ENCODE measurements at regions not wholly inside any gene's neighbourhood (a gene's known extent, or its start where the extent isn't known, plus 50 kb on each side); places are given as distances from the start of the nearest gene placed in this dataset.

- no peak for DNase-seq (ENCODE audit: low read depth in 2 of 2)
- no peak overlapping the region for H3K4me3 ChIP-seq (replicated peaks in 1 of 2; ENCODE audit: low read depth in 2 of 2, low read length in 2 of 2)
- no peak for TF ChIP-seq CTCF (IDR thresholded peaks at IDR 0.05; ENCODE audit: low read depth, low read length)
These were observed 88.0 kb upstream of the GPC1 start for GRCh38 chr2:240347373-240347940.

- no peak for TF ChIP-seq CTCF (IDR thresholded peaks at IDR 0.05; ENCODE audit: low read depth, low read length)
- DNase-seq (ENCODE audit: low read depth in 2 of 2), result no peak
- no peak overlapping the region for H3K4me3 ChIP-seq (replicated peaks in 1 of 2; ENCODE audit: low read depth in 2 of 2, low read length in 2 of 2)
These were observed 87.4 kb upstream of the GPC1 start for GRCh38 chr2:240347949-240348500.

GRCh38 chr2:240348522-240348921, 86.9 kb upstream of the GPC1 start:
- H3K4me3 ChIP-seq (replicated peaks in 1 of 2; ENCODE audit: low read depth in 2 of 2, low read length in 2 of 2), result no peak overlapping the region
- TF ChIP-seq CTCF (IDR thresholded peaks at IDR 0.05; ENCODE audit: low read depth, low read length), result no peak
- DNase-seq (ENCODE audit: low read depth in 2 of 2), result no peak

DNA sequence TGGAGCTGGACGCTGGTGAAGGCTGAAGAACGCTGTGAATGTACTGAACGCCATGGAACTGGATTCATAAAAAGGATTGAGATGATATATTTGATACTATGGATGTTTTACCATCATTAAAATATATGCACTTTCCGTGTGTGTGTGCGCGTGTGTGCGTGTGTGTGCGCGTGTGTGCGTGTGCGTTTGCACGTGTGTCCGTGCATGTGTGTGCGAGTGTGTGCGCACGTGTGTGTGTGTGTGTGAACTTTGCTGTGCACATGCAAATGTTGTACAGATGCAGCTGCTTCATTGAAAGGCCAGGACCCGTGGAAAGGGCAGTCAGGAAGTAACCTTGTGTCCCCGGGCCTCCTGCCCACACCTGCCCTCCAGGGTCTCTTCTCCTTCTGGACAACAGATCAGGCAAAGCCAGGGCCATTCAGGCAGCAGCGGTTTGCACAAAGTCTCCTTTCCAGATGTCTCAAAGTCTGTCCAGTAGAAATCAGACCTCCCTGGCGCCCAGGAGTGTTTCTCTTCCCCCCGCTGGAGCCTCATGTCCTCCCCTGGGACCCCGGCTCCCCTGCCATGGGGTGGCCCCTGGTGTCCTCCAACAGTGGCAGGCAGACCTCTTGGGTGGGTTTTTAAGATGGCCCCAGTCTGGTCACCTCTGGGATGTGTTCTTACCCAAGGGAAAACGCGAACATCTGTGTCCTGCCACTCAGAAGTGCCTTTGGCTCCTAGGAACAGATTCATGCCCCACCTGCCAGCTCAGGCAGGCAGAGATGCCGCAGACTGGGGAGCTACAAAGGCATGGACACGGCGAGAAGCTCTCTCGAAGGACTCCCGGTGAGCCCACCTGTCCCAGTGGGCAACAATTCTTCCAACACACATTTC, 86.1 kb upstream of the GPC1 start:
- H3K4me3 ChIP-seq (replicated peaks in 1 of 2; ENCODE audit: low read depth in 2 of 2, low read length in 2 of 2), result no peak overlapping the region
- TF ChIP-seq CTCF (IDR thresholded peaks at IDR 0.05; ENCODE audit: low read depth, low read length), result no peak
- no peak for DNase-seq (ENCODE audit: low read depth in 2 of 2)

DNA sequence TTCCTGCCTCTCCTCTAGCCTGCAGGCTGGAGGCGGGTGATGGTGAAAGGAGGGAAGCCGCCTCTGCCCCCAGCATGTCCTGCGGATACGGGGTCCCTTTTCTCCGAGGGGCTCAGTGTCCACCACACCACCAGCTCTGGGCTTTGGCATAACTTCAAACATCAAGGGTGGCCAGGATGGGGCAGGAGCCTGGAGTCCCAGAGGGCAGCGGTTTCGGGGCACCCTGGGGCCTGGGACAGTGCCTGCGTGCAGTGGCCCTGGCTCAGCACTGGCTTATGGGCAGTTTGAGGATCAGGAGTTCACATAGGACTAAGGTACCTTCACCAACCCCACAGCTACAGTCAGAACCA, 85.5 kb upstream of the GPC1 start:
- no peak for DNase-seq (ENCODE audit: low read depth in 2 of 2)
- H3K4me3 ChIP-seq (replicated peaks in 1 of 2; ENCODE audit: low read depth in 2 of 2, low read length in 2 of 2), result no peak overlapping the region
- no peak for TF ChIP-seq CTCF (IDR thresholded peaks at IDR 0.05; ENCODE audit: low read depth, low read length)

DNA sequence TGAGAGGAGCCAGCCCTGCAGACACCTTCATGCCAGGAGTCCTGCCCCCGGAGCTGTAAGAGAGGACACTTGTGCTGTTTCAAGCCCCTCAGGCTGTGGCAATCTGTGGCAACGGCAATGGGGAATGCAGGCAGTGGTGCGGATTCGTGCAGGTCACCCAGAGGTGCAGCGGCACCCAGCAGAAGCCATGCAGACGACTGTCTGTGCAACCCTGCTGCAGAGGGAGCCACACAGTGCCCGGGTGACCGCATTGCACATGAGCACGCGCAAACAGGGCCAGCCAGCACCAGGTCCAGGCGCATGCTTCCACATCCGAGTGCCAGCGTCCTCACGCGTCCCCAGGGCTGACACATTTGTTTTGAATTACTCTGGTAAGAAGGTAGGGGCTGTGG, 84.8 kb upstream of the GPC1 start:
- H3K4me3 ChIP-seq (replicated peaks in 1 of 2; ENCODE audit: low read depth in 2 of 2, low read length in 2 of 2), result no peak overlapping the region
- TF ChIP-seq CTCF (IDR thresholded peaks at IDR 0.05; ENCODE audit: low read depth, low read length), result no peak
- no peak for DNase-seq (ENCODE audit: low read depth in 2 of 2)
